IMR-90 (cell line): ENCODE measurements at regions not wholly inside any gene's neighbourhood (a gene's known extent, or its start where the extent isn't known, plus 50 kb on each side); places are given as distances from the start of the nearest gene placed in this dataset.

Experiments
- ATAC-seq: fragments of 200-7000 bp; cut with Tn5 transposase; 2 replicates; pipeline ENCODE4 v1.9.1; 2020; ENCODE audit warnings: low read depth, mild to moderate bottlenecking, moderate library complexity
- BruUV-seq: library from RNA; stranded (reverse); fragments of 400-500 nt; replicated peaks from 2 replicates; lab custom pipeline; 2021; lab: Mats Ljungman, UMichigan
- CTCF ChIA-PET: fragments of 300-600 bp; formaldehyde crosslinking; extraction: SDS; loops from one replicate; lab custom pipeline; 2021; ENCODE audit warnings: antibody characterized with exemption; lab: Yijun Ruan, JAX
- POLR2A ChIA-PET: fragments of 300-600 bp; sonication (Branson Sonifier 250); formaldehyde crosslinking; loops from one replicate; lab custom pipeline; 2022; ENCODE audit warnings: antibody characterized with exemption; ENCODE audit not compliant: unreplicated experiment; lab: Charles Lee
- DNase-seq: peaks from one replicate; pipeline ENCODE4 v3.0.0; 2013
- H2AFZ ChIP-seq: replicated peaks from 2 replicates; pipeline ENCODE3; 2013; ENCODE audit warnings: low read length, mild to moderate bottlenecking; ENCODE audit not compliant: poor library complexity
- H2AK5ac ChIP-seq: 2 replicates; pipeline ENCODE4 v1.6.1; 2013; ENCODE audit warnings: low read depth, low read length, inconsistent platforms
- H2AK9ac ChIP-seq: replicated peaks from 2 replicates; pipeline ENCODE3; 2013; ENCODE audit warnings: mild to moderate bottlenecking, low read depth, low read length, moderate library complexity; ENCODE audit not compliant: poor library complexity
- H2BK120ac ChIP-seq: 2 replicates; pipeline ENCODE4 v1.6.1; 2013; ENCODE audit warnings: low read depth, low read length, inconsistent platforms
- H2BK15ac ChIP-seq: 3 replicates; pipeline ENCODE4 v1.6.1; 2013; ENCODE audit warnings: low read depth, low read length, inconsistent platforms
- H2BK20ac ChIP-seq: 2 replicates; pipeline ENCODE4 v1.6.1; 2013; ENCODE audit warnings: low read depth, mild to moderate bottlenecking, inconsistent platforms, low read length, moderate library complexity
- H2BK5ac ChIP-seq: 2 replicates; pipeline ENCODE4 v1.6.1; 2013; ENCODE audit warnings: mild to moderate bottlenecking, low read depth, low read length, inconsistent platforms; ENCODE audit not compliant: poor library complexity, severe bottlenecking
- H3K14ac ChIP-seq: replicated peaks from 2 replicates; pipeline ENCODE4 v1.6.1; 2013; ENCODE audit warnings: low read depth, low read length, inconsistent platforms
- H3K18ac ChIP-seq: 2 replicates; pipeline ENCODE4 v1.6.1; 2013; ENCODE audit warnings: low read depth, low read length, control low read depth
- H3K23ac ChIP-seq: 2 replicates; pipeline ENCODE4 v1.6.1; 2013; ENCODE audit warnings: low read depth, low read length, inconsistent platforms
- H3K27ac ChIP-seq: 2 replicates; pipeline ENCODE4 v1.5.1; 2013; ENCODE audit warnings: mild to moderate bottlenecking, control low read depth, low read length; ENCODE audit not compliant: insufficient read depth
- H3K27me3 ChIP-seq: 2 replicates; pipeline ENCODE4 v1.6.1; 2013; ENCODE audit warnings: low read length; ENCODE audit not compliant: control insufficient read depth, insufficient read depth
- H3K36me3 ChIP-seq: 2 replicates; pipeline ENCODE4 v1.6.1; 2013; ENCODE audit warnings: low read length, mixed read lengths; ENCODE audit not compliant: control insufficient read depth, insufficient read depth
- H3K4ac ChIP-seq: 2 replicates; pipeline ENCODE4 v1.6.1; 2013; ENCODE audit warnings: low read depth, low read length, inconsistent platforms
- H3K4me1 ChIP-seq: 2 replicates; pipeline ENCODE4 v1.6.1; 2013; ENCODE audit warnings: low read length, mixed read lengths; ENCODE audit not compliant: control insufficient read depth, insufficient read depth
- H3K4me2 ChIP-seq: 2 replicates; pipeline ENCODE4 v1.6.1; 2013; ENCODE audit warnings: low read depth, mild to moderate bottlenecking, control low read depth, low read length, moderate library complexity
- H3K4me3 ChIP-seq: 2 replicates; pipeline ENCODE4 v1.5.1; 2013; ENCODE audit warnings: low read depth, mild to moderate bottlenecking, control low read depth, low read length, moderate library complexity; ENCODE audit not compliant: insufficient read depth
- H3K56ac ChIP-seq: 2 replicates; pipeline ENCODE4 v1.6.1; 2013; ENCODE audit warnings: low read length, inconsistent platforms; ENCODE audit not compliant: insufficient read depth; ENCODE audit errors: extremely low read depth
- H3K79me1 ChIP-seq, 2 experiments: 2 replicates each; pipeline ENCODE4 v1.6.1; 2013; ENCODE audit warnings: low read length in 2 of 2, inconsistent platforms in 1 of 2, low read depth in 1 of 2
- H3K9ac ChIP-seq: 2 replicates; pipeline ENCODE4 v1.6.1; 2013; ENCODE audit warnings: low read depth, low read length, control low read depth
- H3K9me1 ChIP-seq: 2 replicates; pipeline ENCODE4 v1.6.1; 2013; ENCODE audit warnings: low read length, inconsistent platforms; ENCODE audit not compliant: insufficient read depth
- H3K9me3 ChIP-seq: 2 replicates; pipeline ENCODE4 v1.6.1; 2013; ENCODE audit warnings: low read length; ENCODE audit not compliant: control insufficient read depth, insufficient read depth
- H4K20me1 ChIP-seq: 2 replicates; pipeline ENCODE4 v1.6.1; 2013; ENCODE audit warnings: low read length, inconsistent platforms; ENCODE audit not compliant: insufficient read depth
- H4K5ac ChIP-seq: 2 replicates; pipeline ENCODE4 v1.6.1; 2013; ENCODE audit warnings: mild to moderate bottlenecking, low read depth, low read length, control low read depth
- H4K8ac ChIP-seq, 2 experiments: 2 replicates each; pipeline ENCODE4 v1.6.1; 2013; ENCODE audit warnings: low read depth in 2 of 2, low read length in 2 of 2, control low read depth in 1 of 2, inconsistent platforms in 1 of 2
- H4K91ac ChIP-seq: 2 replicates; pipeline ENCODE4 v1.6.1; 2013; ENCODE audit warnings: low read depth, low read length, inconsistent platforms; ENCODE audit not compliant: insufficient read depth
- NFE2L2 ChIP-seq: fragments of 150-350 bp; IDR thresholded peaks from 2 replicates; pipeline ENCODE4 v1.6.1; 2016; ENCODE audit warnings: low read depth, mild to moderate bottlenecking, low read length
- POLR2A ChIP-seq: IDR thresholded peaks from 2 replicates; pipeline ENCODE4 v1.6.1; 2012; ENCODE audit warnings: mild to moderate bottlenecking, low read depth, low read length
- WGBS, 2 experiments: methylation state at CpG; one replicate each; pipeline versions ENCODE4 v1.1.5 to v1.1.7; 2013; ENCODE audit warnings: missing lambda C conversion rate in 2 of 2; ENCODE audit not compliant: insufficient read length in 1 of 2; ENCODE audit errors: extremely low coverage in 2 of 2; 5-methylcytosine and 5-hydroxymethylcytosine counted together
- dilution Hi-C: fragments of 300-500 bp; cut with HindIII; formaldehyde crosslinking; loops from one replicate; pipeline ENCODE4 v1.14.3; 2018; ENCODE audit warnings: low sequenced_read_pairs; ENCODE audit not compliant: unreplicated experiment
- in situ Hi-C: fragments of 300-500 bp; cut with MboI; formaldehyde crosslinking; loops from 3 replicates; pipeline ENCODE4 v1.14.3; 2019; ENCODE audit warnings: low sequenced_read_pairs, inconsistent platforms, mixed read lengths
- intact Hi-C: fragments of 100-400 bp; cut with micrococcal nuclease; formaldehyde crosslinking; loops from 2 replicates; pipeline ENCODE4 v1.10.0; 2022

GRCh38 chr20:40279390-40279789 lies 409.6 kb downstream of the MAFB start:
- DNase-seq (peak; percentile 45), ATAC-seq (peak; percentile 72)
- no peak overlapping the region for H2BK120ac ChIP-seq
- no peak overlapping the region for H3K9ac ChIP-seq
- H2BK15ac ChIP-seq, result no peak overlapping the region
- no peaks in the 10 kb centered on the region for H3K36me3 ChIP-seq
- H3K18ac ChIP-seq, result no peak overlapping the region; the same call in 1 of the 2 replicates
- H3K4ac ChIP-seq, result no peak overlapping the region
- TF ChIP-seq NFE2L2 (peak; percentile 74; the same call in 1 of the 2 replicates), POLR2A (no peak)
- in situ Hi-C loops, result no loop called here
- no peak overlapping the region for H3K27ac ChIP-seq
- H4K8ac ChIP-seq, result no peak overlapping the region
- no peak overlapping the region for H2AFZ ChIP-seq
- ChIA-PET POLR2A (no interaction called here), CTCF (no interaction called here)
- H4K91ac ChIP-seq, result no peak overlapping the region
- no peaks in the 10 kb centered on the region for H3K9me1 ChIP-seq
- no peak overlapping the region for H2BK5ac ChIP-seq
- H3K23ac ChIP-seq, result no peak overlapping the region
- dilution Hi-C loops, result no loop called here
- no peaks in the 10 kb centered on the region for H3K9me3 ChIP-seq
- no TSS peak for BruUV-seq
- no peaks in the 10 kb centered on the region for H4K20me1 ChIP-seq
- no peak overlapping the region for H3K4me2 ChIP-seq
- H3K79me1 ChIP-seq, result no peaks in the 10 kb centered on the region
- WGBS, 2 experiments, result no CpG with 5 or more reads among the region's 1 CpG
- no peak overlapping the region for H2AK5ac ChIP-seq
- H3K4me3 ChIP-seq, result no peak overlapping the region
- H2AK9ac ChIP-seq, result no peak overlapping the region
- H3K14ac ChIP-seq, result no peak overlapping the region
- no peak overlapping the region for H2BK20ac ChIP-seq
- no peak overlapping the region for H3K56ac ChIP-seq
- H3K27me3 ChIP-seq, result no peaks in the 10 kb centered on the region; the same call in 1 of the 2 replicates
- intact Hi-C loops, result no loop called here
- no peaks in the 10 kb centered on the region for H3K4me1 ChIP-seq
- no peak overlapping the region for H4K5ac ChIP-seq
